SK-N-SH treated with all-trans-retinoic acid at 6 μM for 48 hours (cell line): ENCODE measurements at regions not wholly inside any gene's neighbourhood (a gene's known extent, or its start where the extent isn't known, plus 50 kb on each side); places are given as distances from the start of the nearest gene placed in this dataset.
A peak's percentile ranks its signal among the peaks of the same experiment; 100 is the strongest.

ENCODE experiments used
- ATAC-seq: fragments of 200-7000 bp; cut with Tn5 transposase; 3 replicates; pipeline ENCODE4 v1.9.1; 2020; ENCODE audit warnings: mild to moderate bottlenecking, moderate library complexity
- ARNTL ChIP-seq: fragments of 450-650 bp; formaldehyde crosslinking; IDR thresholded peaks from 2 replicates; pipeline ENCODE4 v1.5.0; 2020; ENCODE audit warnings: low read depth, mild to moderate bottlenecking, moderate library complexity, borderline replicate concordance
- BACH2 ChIP-seq: fragments of 250-450 bp; sonication (Bioruptor Pico); IDR thresholded peaks from 2 replicates; pipeline ENCODE4 v1.9.0; 2021; ENCODE audit warnings: mild to moderate bottlenecking, borderline replicate concordance
- CSDC2 ChIP-seq: fragments of 250-450 bp; sonication (Bioruptor Pico); IDR thresholded peaks from 2 replicates; pipeline ENCODE4 v1.5.0; 2020; ENCODE audit warnings: mild to moderate bottlenecking, moderate library complexity
- ESRRG ChIP-seq: fragments of 250-450 bp; sonication (Bioruptor Pico); IDR thresholded peaks from 2 replicates; pipeline ENCODE4 v1.6.1; 2021; ENCODE audit warnings: mild to moderate bottlenecking
- GLIS3 ChIP-seq: fragments of 250-450 bp; sonication (Bioruptor Pico); IDR thresholded peaks from 2 replicates; pipeline ENCODE4 v1.5.0; 2020; ENCODE audit warnings: mild to moderate bottlenecking, moderate library complexity
- ISL1 ChIP-seq: fragments of 250-450 bp; sonication (Bioruptor Pico); IDR thresholded peaks from 2 replicates; pipeline ENCODE4 v2.1.2; 2022; ENCODE audit warnings: mild to moderate bottlenecking, moderate library complexity
- PPARA ChIP-seq: fragments of 250-450 bp; sonication (Bioruptor Pico); IDR thresholded peaks from 2 replicates; pipeline ENCODE4 v1.5.0; 2020; ENCODE audit warnings: mild to moderate bottlenecking, borderline replicate concordance
- RARB ChIP-seq: fragments of 250-450 bp; sonication (Bioruptor Pico); IDR thresholded peaks from 2 replicates; pipeline ENCODE4 v1.8.0; 2021; ENCODE audit warnings: mild to moderate bottlenecking, moderate library complexity
- SNAI2 ChIP-seq: fragments of 250-450 bp; sonication (Bioruptor Pico); IDR thresholded peaks from 2 replicates; pipeline ENCODE4 v1.5.0; 2020; ENCODE audit warnings: mild to moderate bottlenecking, moderate library complexity
- TCF4 ChIP-seq: fragments of 250-450 bp; sonication (Bioruptor Pico); IDR thresholded peaks from 2 replicates; pipeline ENCODE4 v1.8.0; 2021; ENCODE audit warnings: mild to moderate bottlenecking, moderate library complexity, borderline replicate concordance
- TOX ChIP-seq: fragments of 250-450 bp; sonication (Bioruptor Pico); IDR thresholded peaks from 2 replicates; pipeline ENCODE4 v1.8.0; 2021; ENCODE audit warnings: mild to moderate bottlenecking, moderate library complexity, borderline replicate concordance
- ZC3H10 ChIP-seq: fragments of 250-450 bp; sonication (Bioruptor Pico); IDR thresholded peaks from 2 replicates; pipeline ENCODE4 v1.5.1; 2021; ENCODE audit warnings: mild to moderate bottlenecking, moderate library complexity
- ZNF565 ChIP-seq: fragments of 450-650 bp; formaldehyde crosslinking; conservative IDR thresholded peaks from 2 replicates; pipeline ENCODE4 v1.5.0; 2020; ENCODE audit warnings: low read depth, mild to moderate bottlenecking, moderate library complexity
- ZNF70 ChIP-seq: fragments of 450-650 bp; formaldehyde crosslinking; IDR thresholded peaks from 2 replicates; pipeline ENCODE4 v1.5.0; 2020; ENCODE audit warnings: mild to moderate bottlenecking, moderate library complexity
- ZNF8 ChIP-seq: fragments of 450-650 bp; formaldehyde crosslinking; IDR thresholded peaks from 2 replicates; pipeline ENCODE4 v1.5.0; 2020; ENCODE audit warnings: mild to moderate bottlenecking, moderate library complexity
- TF ChIP-seq, protein P1 (sequence below): fragments of 250-450 bp; sonication (Bioruptor Pico); IDR thresholded peaks from 2 replicates; pipeline ENCODE4 v1.8.0; 2021; ENCODE audit warnings: low read depth, mild to moderate bottlenecking, moderate library complexity, borderline replicate concordance
- TF ChIP-seq, protein P2 (sequence below): fragments of 250-450 bp; sonication (Bioruptor Pico); IDR thresholded peaks from 2 replicates; pipeline ENCODE4 v1.5.0; 2020; ENCODE audit warnings: mild to moderate bottlenecking, moderate library complexity
- TF ChIP-seq, protein P3 (sequence below): fragments of 250-450 bp; sonication (Bioruptor Pico); IDR thresholded peaks from 2 replicates; pipeline ENCODE4 v1.5.1; 2020; ENCODE audit warnings: low read depth, mild to moderate bottlenecking, moderate library complexity

DNA sequence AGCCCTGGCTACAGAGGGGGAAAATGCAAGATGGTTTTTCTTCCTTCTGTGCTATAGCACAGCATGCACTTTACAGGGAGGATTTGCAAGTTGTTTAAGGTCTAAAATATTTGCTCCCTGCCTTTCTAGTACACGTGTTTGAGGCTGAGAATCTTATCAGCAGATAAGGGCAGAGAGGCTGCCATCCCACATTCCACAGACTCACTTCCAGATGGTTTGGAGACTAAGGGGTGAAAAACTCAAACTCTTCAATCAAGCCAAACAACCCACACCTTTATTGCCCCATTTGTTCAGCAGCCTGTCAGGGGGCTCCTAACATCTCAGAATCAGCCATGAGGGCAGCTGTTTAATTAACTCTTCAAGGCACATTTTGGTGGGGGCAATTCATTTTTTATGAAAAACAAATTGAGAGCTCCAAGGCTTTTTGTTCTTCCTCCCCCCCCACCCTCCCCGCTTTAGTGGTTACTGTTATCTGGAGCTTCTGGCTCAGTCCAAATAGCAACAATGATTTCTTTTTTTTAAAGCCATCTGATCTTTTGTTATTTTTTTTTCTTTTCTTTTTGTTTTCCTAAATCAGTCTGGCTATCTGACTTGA is 242.6 kb upstream of the NT5C1B start:
- TF ChIP-seq, protein P1, sequence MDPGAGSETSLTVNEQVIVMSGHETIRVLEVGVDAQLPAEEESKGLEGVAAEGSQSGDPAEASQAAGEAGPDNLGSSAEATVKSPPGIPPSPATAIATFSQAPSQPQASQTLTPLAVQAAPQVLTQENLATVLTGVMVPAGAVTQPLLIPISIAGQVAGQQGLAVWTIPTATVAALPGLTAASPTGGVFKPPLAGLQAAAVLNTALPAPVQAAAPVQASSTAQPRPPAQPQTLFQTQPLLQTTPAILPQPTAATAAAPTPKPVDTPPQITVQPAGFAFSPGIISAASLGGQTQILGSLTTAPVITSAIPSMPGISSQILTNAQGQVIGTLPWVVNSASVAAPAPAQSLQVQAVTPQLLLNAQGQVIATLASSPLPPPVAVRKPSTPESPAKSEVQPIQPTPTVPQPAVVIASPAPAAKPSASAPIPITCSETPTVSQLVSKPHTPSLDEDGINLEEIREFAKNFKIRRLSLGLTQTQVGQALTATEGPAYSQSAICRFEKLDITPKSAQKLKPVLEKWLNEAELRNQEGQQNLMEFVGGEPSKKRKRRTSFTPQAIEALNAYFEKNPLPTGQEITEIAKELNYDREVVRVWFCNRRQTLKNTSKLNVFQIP (CRISPR knock-in tag), result no peak
- TF ChIP-seq TCF4 (no peak), ISL1 (CRISPR knock-in tag) (peak; percentile 35; the same call in 1 of the 2 replicates), ESRRG (no peak), RARB (CRISPR knock-in tag) (no peak), GLIS3 (CRISPR knock-in tag) (no peak), CSDC2 (CRISPR knock-in tag) (0 out of 2 replicates have a peak, but pooled peaks have one; percentile 40), PPARA (CRISPR knock-in tag) (no peak), ZNF70 (CRISPR knock-in tag) (no peak), SNAI2 (CRISPR knock-in tag) (0 out of 2 replicates have a peak, but pooled peaks have one; percentile 23), ZC3H10 (no peak)
- TF ChIP-seq, protein P2, sequence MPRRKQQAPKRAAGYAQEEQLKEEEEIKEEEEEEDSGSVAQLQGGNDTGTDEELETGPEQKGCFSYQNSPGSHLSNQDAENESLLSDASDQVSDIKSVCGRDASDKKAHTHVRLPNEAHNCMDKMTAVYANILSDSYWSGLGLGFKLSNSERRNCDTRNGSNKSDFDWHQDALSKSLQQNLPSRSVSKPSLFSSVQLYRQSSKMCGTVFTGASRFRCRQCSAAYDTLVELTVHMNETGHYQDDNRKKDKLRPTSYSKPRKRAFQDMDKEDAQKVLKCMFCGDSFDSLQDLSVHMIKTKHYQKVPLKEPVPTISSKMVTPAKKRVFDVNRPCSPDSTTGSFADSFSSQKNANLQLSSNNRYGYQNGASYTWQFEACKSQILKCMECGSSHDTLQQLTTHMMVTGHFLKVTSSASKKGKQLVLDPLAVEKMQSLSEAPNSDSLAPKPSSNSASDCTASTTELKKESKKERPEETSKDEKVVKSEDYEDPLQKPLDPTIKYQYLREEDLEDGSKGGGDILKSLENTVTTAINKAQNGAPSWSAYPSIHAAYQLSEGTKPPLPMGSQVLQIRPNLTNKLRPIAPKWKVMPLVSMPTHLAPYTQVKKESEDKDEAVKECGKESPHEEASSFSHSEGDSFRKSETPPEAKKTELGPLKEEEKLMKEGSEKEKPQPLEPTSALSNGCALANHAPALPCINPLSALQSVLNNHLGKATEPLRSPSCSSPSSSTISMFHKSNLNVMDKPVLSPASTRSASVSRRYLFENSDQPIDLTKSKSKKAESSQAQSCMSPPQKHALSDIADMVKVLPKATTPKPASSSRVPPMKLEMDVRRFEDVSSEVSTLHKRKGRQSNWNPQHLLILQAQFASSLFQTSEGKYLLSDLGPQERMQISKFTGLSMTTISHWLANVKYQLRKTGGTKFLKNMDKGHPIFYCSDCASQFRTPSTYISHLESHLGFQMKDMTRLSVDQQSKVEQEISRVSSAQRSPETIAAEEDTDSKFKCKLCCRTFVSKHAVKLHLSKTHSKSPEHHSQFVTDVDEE (CRISPR knock-in tag), result no peak
- no peak for ATAC-seq

DNA sequence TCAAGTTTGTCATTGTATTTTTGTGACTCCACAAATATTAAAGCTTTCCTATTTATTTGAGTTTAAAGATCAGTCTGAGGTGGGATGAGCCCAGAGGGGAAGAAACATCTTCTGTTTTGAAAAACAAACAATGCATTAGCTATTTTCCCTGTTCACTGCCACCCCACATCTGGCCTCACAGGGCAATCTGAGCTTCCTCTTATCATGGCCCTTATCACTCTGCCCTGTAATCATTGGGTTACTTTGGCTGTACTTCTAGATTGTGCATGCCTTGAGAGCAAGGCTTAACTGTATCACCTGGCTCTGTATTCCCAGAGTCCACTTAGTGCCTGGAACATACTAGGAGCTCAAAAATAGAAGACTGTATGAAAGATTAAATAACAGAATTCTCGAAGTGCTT is 241.6 kb upstream of the NT5C1B start:
- no peak for ATAC-seq
- TF ChIP-seq, protein P1 (CRISPR knock-in tag), result no peak
- no peak for TF ChIP-seq ZNF70 (CRISPR knock-in tag)

DNA sequence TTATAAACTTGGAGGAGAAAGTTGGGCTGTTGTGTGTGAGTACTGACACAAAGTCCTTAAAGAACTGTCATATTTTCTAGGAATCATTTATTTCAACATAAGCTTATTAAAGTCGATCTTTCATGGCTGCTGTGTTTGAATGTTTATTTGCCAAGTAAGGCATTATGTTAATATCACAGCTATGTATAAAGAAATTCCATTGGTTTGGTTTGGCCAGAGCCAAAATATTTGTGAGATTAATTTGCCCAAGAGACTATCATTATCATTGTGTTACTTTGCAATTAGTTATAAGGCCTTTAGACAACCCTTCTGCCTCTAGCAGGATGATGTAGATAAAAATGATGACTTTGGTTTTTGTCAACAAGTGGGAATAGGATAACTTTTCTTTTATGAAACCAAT is 240.6 kb upstream of the NT5C1B start:
- peak; percentile 12; the same call in 2 of the 3 replicates for ATAC-seq
- TF ChIP-seq BACH2 (CRISPR knock-in tag), result no peak
- TF ChIP-seq ARNTL (CRISPR knock-in tag), result no peak
- TF ChIP-seq ZNF8 (CRISPR knock-in tag), result no peak
- TF ChIP-seq, protein P3, sequence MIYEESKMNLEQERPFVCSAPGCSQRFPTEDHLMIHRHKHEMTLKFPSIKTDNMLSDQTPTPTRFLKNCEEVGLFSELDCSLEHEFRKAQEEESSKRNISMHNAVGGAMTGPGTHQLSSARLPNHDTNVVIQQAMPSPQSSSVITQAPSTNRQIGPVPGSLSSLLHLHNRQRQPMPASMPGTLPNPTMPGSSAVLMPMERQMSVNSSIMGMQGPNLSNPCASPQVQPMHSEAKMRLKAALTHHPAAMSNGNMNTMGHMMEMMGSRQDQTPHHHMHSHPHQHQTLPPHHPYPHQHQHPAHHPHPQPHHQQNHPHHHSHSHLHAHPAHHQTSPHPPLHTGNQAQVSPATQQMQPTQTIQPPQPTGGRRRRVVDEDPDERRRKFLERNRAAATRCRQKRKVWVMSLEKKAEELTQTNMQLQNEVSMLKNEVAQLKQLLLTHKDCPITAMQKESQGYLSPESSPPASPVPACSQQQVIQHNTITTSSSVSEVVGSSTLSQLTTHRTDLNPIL (CRISPR knock-in tag), result no peak
- no peak for TF ChIP-seq ZNF70 (CRISPR knock-in tag)
- no peak for TF ChIP-seq TOX (CRISPR knock-in tag)
- no peak for TF ChIP-seq ZNF565

DNA sequence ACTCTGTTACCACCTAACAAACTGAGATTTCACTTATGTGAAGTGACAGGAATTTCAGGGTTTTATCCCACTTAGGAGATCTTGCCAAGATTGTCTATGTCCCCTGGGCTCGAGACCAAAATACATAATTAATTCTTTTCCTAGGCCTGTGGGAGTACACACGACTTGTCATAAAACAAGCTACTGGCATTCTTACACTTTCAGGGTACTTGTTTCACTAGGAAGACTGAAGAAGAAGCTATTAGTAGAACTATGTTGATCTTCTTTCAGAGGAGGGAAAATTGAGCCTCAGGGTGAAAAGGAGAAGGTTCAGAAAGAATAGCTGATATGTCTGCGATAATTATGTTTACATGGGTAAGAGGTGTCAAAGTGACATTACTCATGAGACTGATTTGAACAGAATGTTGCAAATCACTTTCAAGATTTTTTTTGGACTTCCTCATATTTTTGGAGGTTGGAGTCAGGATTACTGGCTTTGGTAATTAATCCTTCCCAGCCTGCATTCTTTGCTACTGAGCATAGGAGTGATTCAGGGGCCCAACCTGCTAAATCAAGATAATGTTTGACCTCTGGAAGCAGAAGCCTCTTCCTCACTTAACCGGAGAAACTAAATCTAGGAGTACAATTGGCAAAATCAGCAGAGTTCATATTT is 240.0 kb upstream of the NT5C1B start:
- ATAC-seq, result peak; percentile 80
- TF ChIP-seq ESRRG, result no peak
- TF ChIP-seq, protein P3 (CRISPR knock-in tag), result peak; percentile 52; the same call in 1 of the 2 replicates
- TF ChIP-seq SNAI2 (CRISPR knock-in tag), result 0 out of 2 replicates have a peak, but pooled peaks have one; percentile 24
